Caco-2 (cell line): ENCODE measurements at regions not wholly inside any gene's neighbourhood (a gene's known extent, or its start where the extent isn't known, plus 50 kb on each side); places are given as distances from the start of the nearest gene placed in this dataset.
"Not testable (repeated sequence)": the region's sequence is repeated elsewhere in the genome, so short reads cannot be mapped to it uniquely, and the experiment has no call there.

Source experiments
- BruUV-seq: library from RNA; stranded (reverse); fragments of 400-500 nt; replicated peaks from 2 replicates; lab custom pipeline; 2021; lab: Mats Ljungman, UMichigan
- CTCF ChIA-PET: fragments of 300-600 bp; sonication (Branson Sonifier 250); formaldehyde crosslinking; loops from one replicate; lab custom pipeline; 2022; ENCODE audit warnings: antibody characterized with exemption; lab: Charles Lee
- POLR2A ChIA-PET: fragments of 300-600 bp; sonication (Branson Sonifier 250); formaldehyde crosslinking; loops from one replicate; lab custom pipeline; 2022; ENCODE audit warnings: antibody characterized with exemption; lab: Charles Lee
- DNase-seq, 2 experiments: peaks; one replicate each; pipeline versions ENCODE4 v3.0.0 to v3.0.0-alpha.2; 2020 to 2022
- H3K27me3 ChIP-seq: replicated peaks from 2 replicates; pipeline ENCODE4 v1.6.0; 2011; ENCODE audit warnings: low read length; ENCODE audit not compliant: control insufficient read depth, insufficient read depth
- H3K36me3 ChIP-seq: 2 replicates; pipeline ENCODE4 v1.5.1; 2011; ENCODE audit warnings: low read length; ENCODE audit not compliant: control insufficient read depth, insufficient read depth
- H3K4me1 ChIP-seq: fragments of 250-450 bp; sonication (Bioruptor Pico); 2 replicates; pipeline ENCODE4 v1.5.1; 2020; ENCODE audit warnings: mild to moderate bottlenecking
- H3K4me3 ChIP-seq: 2 replicates; pipeline ENCODE4 v1.5.1; 2011; ENCODE audit warnings: low read depth, mild to moderate bottlenecking, control low read depth, low read length
- H3K9me3 ChIP-seq: fragments of 250-450 bp; sonication (Bioruptor Pico); 2 replicates; pipeline ENCODE4 v1.5.1; 2020; ENCODE audit warnings: mild to moderate bottlenecking, moderate library complexity
- H3K27ac Mint-ChIP-seq: one replicate; pipeline ENCODE4 v1.8.0; 2022; ENCODE audit warnings: mixed read lengths; ENCODE audit not compliant: unreplicated experiment
- H3K27me3 Mint-ChIP-seq: one replicate; pipeline ENCODE4 v1.8.0; 2022; ENCODE audit warnings: mixed read lengths; ENCODE audit not compliant: insufficient read depth, unreplicated experiment
- H3K36me3 Mint-ChIP-seq: one replicate; pipeline ENCODE4 v1.8.0; 2022; ENCODE audit warnings: mild to moderate bottlenecking, mixed read lengths; ENCODE audit not compliant: insufficient read depth, unreplicated experiment
- H3K4me1 Mint-ChIP-seq: one replicate; pipeline ENCODE4 v1.8.0; 2022; ENCODE audit warnings: low read depth, mixed read lengths; ENCODE audit not compliant: unreplicated experiment
- H3K4me3 Mint-ChIP-seq: one replicate; pipeline ENCODE4 v1.8.0; 2022; ENCODE audit warnings: mild to moderate bottlenecking, moderate library complexity, mixed read lengths; ENCODE audit not compliant: unreplicated experiment
- H3K9me3 Mint-ChIP-seq: one replicate; pipeline ENCODE4 v1.8.0; 2022; ENCODE audit warnings: mixed read lengths; ENCODE audit not compliant: unreplicated experiment
- intact Hi-C: fragments of 100-400 bp; cut with micrococcal nuclease; formaldehyde crosslinking; loops from one replicate; pipeline ENCODE4 v1.10.0; 2022; ENCODE audit not compliant: unreplicated experiment
- TF ChIP-seq, protein P1 (sequence below), 2 experiments: fragments of 200-600 bp in 1 of 2; IDR thresholded peaks; 1 replicate in 1 of 2; 2 replicates in 1 of 2; pipeline versions ENCODE4 v1.5.1 to v1.8.0; 2011 to 2022; ENCODE audit warnings: antibody characterized with exemption in 1 of 2, control low read depth in 1 of 2, inconsistent platforms in 1 of 2, low read depth in 1 of 2, low read length in 1 of 2, mild to moderate bottlenecking in 1 of 2, moderate library complexity in 1 of 2; ENCODE audit not compliant: insufficient read depth in 1 of 2, severe bottlenecking in 1 of 2, unreplicated experiment in 1 of 2

DNA sequence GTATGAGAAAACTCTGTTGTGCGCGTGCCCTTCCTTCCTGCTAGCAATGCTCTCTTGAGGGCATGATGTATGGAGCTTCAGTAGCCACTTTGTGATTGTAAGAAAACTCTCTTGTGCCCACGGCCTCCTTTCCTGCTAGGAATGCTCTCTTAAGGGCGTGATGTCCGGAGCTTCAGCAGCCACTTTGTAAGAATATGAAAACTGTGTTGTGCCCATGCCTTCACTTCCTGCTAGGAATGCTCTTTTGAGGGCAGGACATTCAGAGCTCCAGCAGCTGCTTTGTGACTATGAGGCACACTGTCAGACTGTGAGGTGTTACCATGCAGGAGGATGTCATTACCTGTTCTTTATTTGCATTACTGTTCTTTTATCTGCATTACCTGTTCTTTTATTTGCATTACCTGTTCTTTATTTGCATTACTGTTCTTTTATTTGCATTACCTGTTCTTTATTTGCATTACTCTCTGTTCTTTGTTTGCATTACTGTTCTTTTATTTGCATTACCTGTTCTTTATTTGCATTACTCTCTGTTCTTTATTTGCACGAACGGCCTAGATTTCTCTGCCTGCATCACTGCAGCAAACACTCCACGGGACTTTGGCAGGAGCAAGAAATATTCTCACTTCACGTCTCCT is 166.7 kb downstream of the CRLF2 start:
- no peak for DNase-seq

DNA sequence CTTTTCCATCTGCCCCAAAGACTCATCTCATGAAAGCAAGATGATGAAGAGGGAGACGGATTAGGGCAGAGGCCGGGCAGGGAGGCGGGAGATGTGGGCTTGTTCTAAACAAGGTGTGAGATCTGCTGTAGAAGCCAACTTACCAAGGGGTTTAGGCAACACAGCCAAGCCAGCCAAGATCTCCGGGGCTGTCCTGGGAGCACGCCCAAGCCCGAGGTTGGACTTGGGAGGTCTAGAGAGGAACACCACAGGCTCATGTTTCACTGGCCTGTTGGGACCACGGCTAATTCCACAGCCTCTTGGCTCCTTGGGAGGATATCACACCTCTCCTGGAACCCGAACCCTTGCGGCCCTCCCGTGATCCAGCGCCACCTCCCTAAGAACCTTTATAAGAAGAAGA is 171.4 kb downstream of the CRLF2 start:
- Mint-ChIP-seq H3K4me1 (no peaks in the 10 kb centered on the region), H3K4me3 (no peak overlapping the region), H3K36me3 (no peaks in the 10 kb centered on the region), H3K27ac (no peak overlapping the region), H3K9me3 (peaks cover 5% of the 10 kb centered on the region), H3K27me3 (peaks cover 4% of the 10 kb centered on the region)
- TF ChIP-seq, protein P1, sequence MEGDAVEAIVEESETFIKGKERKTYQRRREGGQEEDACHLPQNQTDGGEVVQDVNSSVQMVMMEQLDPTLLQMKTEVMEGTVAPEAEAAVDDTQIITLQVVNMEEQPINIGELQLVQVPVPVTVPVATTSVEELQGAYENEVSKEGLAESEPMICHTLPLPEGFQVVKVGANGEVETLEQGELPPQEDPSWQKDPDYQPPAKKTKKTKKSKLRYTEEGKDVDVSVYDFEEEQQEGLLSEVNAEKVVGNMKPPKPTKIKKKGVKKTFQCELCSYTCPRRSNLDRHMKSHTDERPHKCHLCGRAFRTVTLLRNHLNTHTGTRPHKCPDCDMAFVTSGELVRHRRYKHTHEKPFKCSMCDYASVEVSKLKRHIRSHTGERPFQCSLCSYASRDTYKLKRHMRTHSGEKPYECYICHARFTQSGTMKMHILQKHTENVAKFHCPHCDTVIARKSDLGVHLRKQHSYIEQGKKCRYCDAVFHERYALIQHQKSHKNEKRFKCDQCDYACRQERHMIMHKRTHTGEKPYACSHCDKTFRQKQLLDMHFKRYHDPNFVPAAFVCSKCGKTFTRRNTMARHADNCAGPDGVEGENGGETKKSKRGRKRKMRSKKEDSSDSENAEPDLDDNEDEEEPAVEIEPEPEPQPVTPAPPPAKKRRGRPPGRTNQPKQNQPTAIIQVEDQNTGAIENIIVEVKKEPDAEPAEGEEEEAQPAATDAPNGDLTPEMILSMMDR (IDR thresholded peaks at IDR 0.05; ENCODE audit: insufficient read depth in 1 of 2, low read depth in 1 of 2, low read length in 1 of 2, severe bottlenecking in 1 of 2, unreplicated experiment in 1 of 2) = no peak
- no TSS peak for BruUV-seq
- Histone ChIP-seq H3K27me3 (no peaks in the 10 kb centered on the region), H3K4me1 (no peaks in the 10 kb centered on the region), H3K9me3 (no peaks in the 10 kb centered on the region), H3K36me3 (no peaks in the 10 kb centered on the region), H3K4me3 (no peak overlapping the region)
- DNase-seq = no peak
- intact Hi-C loops = no loop called here
- POLR2A ChIA-PET = no interaction called here
- CTCF ChIA-PET = no interaction called here

More for the DNA sequence above, 166.7 kb downstream of the CRLF2 start:
- no peaks in the 10 kb centered on the region for H3K27me3 Mint-ChIP-seq
- Histone ChIP-seq H3K9me3 (no peaks in the 10 kb centered on the region), H3K4me3 (no peak overlapping the region), H3K4me1 (no peaks in the 10 kb centered on the region), H3K27me3 (no peaks in the 10 kb centered on the region), H3K36me3 (no peaks in the 10 kb centered on the region)
- no peak overlapping the region for H3K27ac Mint-ChIP-seq
- no peaks in the 10 kb centered on the region for H3K36me3 Mint-ChIP-seq
- intact Hi-C loops = no loop called here
- peaks cover 31% of the 10 kb centered on the region for H3K9me3 Mint-ChIP-seq
- ChIA-PET POLR2A (no interaction called here), CTCF (no interaction called here)
- H3K4me3 Mint-ChIP-seq = no peak overlapping the region
- no peaks in the 10 kb centered on the region for H3K4me1 Mint-ChIP-seq
- TF ChIP-seq, protein P1 (IDR thresholded peaks at IDR 0.05; ENCODE audit: insufficient read depth in 1 of 2, low read depth in 1 of 2, low read length in 1 of 2, severe bottlenecking in 1 of 2, unreplicated experiment in 1 of 2) = no peak
- BruUV-seq = no TSS peak

DNA sequence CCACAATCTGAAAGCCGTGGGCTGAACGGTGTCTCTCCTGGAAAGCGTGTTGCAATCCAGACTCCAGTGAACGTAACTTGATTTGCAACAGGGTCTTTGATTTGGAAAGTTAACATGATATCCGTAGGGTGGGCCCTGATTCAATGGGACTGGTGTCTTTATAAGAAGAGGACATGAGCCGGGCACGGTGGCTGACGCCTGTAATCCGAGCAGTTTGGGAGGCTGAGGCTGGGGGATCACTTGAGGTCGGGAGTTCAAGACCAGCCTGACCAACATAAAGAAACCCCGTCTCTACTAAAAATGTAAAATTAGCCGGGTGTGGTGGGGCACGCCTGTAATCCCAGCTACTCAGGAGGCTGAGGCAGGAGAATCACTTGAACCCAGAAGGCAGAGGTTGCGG is 176.5 kb downstream of the CRLF2 start:
- CTCF ChIA-PET, POLR2A ChIA-PET: not testable (repeated sequence)

More for the DNA sequence above, 176.5 kb downstream of the CRLF2 start:
- H3K27me3 ChIP-seq, H3K27ac Mint-ChIP-seq, intact Hi-C loops, H3K27me3 Mint-ChIP-seq, H3K4me1 Mint-ChIP-seq, H3K4me3 ChIP-seq, DNase-seq, H3K36me3 Mint-ChIP-seq, H3K4me3 Mint-ChIP-seq, H3K9me3 Mint-ChIP-seq, H3K9me3 ChIP-seq, H3K4me1 ChIP-seq, H3K36me3 ChIP-seq, BruUV-seq: not testable (repeated sequence)
